GM12891 (cell line): ENCODE measurements at regions not wholly inside any gene's neighbourhood (a gene's known extent, or its start where the extent isn't known, plus 50 kb on each side); places are given as distances from the start of the nearest gene placed in this dataset.

Source experiments
- POLR2A ChIP-seq: IDR thresholded peaks from 2 replicates; pipeline ENCODE4 v1.6.1; 2011; ENCODE audit warnings: low read depth, low read length, control low read depth
- POLR2AphosphoS5 ChIP-seq: IDR thresholded peaks from 2 replicates; pipeline ENCODE4 v1.6.1; 2011; ENCODE audit warnings: low read depth, low read length, control low read depth

- TF ChIP-seq POLR2A, result no peak
- TF ChIP-seq POLR2AphosphoS5, result no peak
Observed at GRCh38 chr5:29213475-29213874, 1980.0 kb upstream of the CDH6 start.
